KOPT-K1 (cell line): ENCODE measurements at regions not wholly inside any gene's neighbourhood (a gene's known extent, or its start where the extent isn't known, plus 50 kb on each side); places are given as distances from the start of the nearest gene placed in this dataset.

ENCODE experiments used
- H3K27ac ChIP-seq: fragments of 200-600 bp; sonication (generic); 2 replicates; pipeline ENCODE4 v1.5.1; 2016; ENCODE audit warnings: antibody characterized with exemption, mild to moderate bottlenecking, low read depth, low read length; ENCODE audit not compliant: poor library complexity, severe bottlenecking
- H3K36me3 ChIP-seq: fragments of 200-600 bp; sonication (generic); 2 replicates; pipeline ENCODE4 v1.5.1; 2017; ENCODE audit warnings: antibody characterized with exemption, mild to moderate bottlenecking, low read length, moderate library complexity; ENCODE audit not compliant: insufficient read depth
- H3K9me3 ChIP-seq: fragments of 200-600 bp; sonication (generic); 2 replicates; pipeline ENCODE4 v1.5.1; 2017; ENCODE audit warnings: antibody characterized with exemption, low read length, mild to moderate bottlenecking; ENCODE audit not compliant: insufficient read depth, poor library complexity, severe bottlenecking

DNA sequence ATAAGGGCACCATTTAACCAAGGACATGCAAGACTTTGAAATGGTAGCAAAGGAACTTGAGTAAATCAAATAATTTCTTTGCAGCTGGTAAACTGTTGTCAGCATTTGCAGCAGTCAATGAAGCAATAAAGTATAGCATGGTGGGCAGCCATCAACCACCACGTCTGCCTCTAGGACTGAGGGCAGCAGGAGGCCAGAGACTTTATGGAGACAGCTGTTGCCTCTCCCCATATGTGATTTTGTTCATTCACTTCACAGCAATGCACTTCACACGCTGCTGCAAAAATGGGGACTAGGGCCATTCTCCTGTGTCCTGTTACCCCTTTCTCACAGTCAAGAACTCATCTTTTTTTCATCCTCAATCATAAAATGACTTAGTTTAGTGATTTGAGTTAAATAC is 51.3 kb upstream of the PCDH9 start:
- no peaks in the 10 kb centered on the region for H3K9me3 ChIP-seq
- H3K27ac ChIP-seq = no peak overlapping the region
- no peaks in the 10 kb centered on the region for H3K36me3 ChIP-seq
